Gastroesophageal sphincter (tissue), 3 donors: ENCODE measurements at regions not wholly inside any gene's neighbourhood (a gene's known extent, or its start where the extent isn't known, plus 50 kb on each side); places are given as distances from the start of the nearest gene placed in this dataset.

Source experiments
- CTCF ChIP-seq, 4 experiments: fragments of 200-600 bp in 2 of 4; fragments of 450-650 bp in 2 of 4; sonication (generic) in 1 of 4; IDR thresholded peaks; one replicate each; pipeline ENCODE4 v1.5.1; 2017 to 2019; ENCODE audit warnings: antibody characterized with exemption in 4 of 4, mild to moderate bottlenecking in 2 of 4, moderate library complexity in 2 of 4
- EP300 ChIP-seq: sonication (generic); formaldehyde crosslinking; IDR thresholded peaks from one replicate; pipeline ENCODE4 v1.6.1; 2017; ENCODE audit warnings: antibody characterized with exemption, mild to moderate bottlenecking
- POLR2AphosphoS5 ChIP-seq: sonication (generic); formaldehyde crosslinking; IDR thresholded peaks from one replicate; pipeline ENCODE4 v1.6.1; 2017; ENCODE audit warnings: antibody characterized with exemption

- no peak for TF ChIP-seq CTCF (IDR thresholded peaks at IDR 0.05)
- no peak for TF ChIP-seq POLR2AphosphoS5
- TF ChIP-seq EP300 = no peak
Observed at GRCh38 chr3:14332392-14332791, 70.0 kb upstream of the SLC6A6 start.
